GM10266 (cell line): ENCODE measurements at regions not wholly inside any gene's neighbourhood (a gene's known extent, or its start where the extent isn't known, plus 50 kb on each side); places are given as distances from the start of the nearest gene placed in this dataset.

Experiments used
- DNase-seq: peaks from one replicate; pipeline ENCODE4 v3.0.0; 2012; ENCODE audit errors: extremely low spot score
- TF ChIP-seq, protein P1 (sequence below): IDR thresholded peaks from 2 replicates; pipeline ENCODE4 v1.5.1; 2012; ENCODE audit warnings: mild to moderate bottlenecking, low read depth; ENCODE audit not compliant: control insufficient read depth, insufficient read depth; ENCODE audit errors: missing control alignments

DNA sequence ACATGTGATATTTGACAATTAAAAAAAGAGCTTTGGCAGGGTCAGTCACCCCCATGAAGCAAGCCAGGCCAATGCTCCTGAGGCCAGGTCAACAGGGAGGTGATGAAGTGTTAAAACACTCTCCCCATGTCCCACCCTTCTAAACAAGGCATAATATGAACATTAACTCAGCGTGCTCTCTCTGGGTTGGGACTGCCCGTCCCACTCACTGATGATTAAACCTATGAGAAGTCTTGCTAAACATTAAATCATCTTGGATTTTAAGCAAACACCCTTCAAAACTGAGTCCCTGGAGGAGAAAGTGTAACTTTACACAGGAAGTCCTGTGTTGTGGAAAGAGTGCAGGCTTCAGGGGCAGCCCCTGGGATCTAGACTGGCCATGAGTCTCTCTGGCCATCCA, 558.5 kb downstream of the CD83 start:
- DNase-seq = no peak
- TF ChIP-seq, protein P1, sequence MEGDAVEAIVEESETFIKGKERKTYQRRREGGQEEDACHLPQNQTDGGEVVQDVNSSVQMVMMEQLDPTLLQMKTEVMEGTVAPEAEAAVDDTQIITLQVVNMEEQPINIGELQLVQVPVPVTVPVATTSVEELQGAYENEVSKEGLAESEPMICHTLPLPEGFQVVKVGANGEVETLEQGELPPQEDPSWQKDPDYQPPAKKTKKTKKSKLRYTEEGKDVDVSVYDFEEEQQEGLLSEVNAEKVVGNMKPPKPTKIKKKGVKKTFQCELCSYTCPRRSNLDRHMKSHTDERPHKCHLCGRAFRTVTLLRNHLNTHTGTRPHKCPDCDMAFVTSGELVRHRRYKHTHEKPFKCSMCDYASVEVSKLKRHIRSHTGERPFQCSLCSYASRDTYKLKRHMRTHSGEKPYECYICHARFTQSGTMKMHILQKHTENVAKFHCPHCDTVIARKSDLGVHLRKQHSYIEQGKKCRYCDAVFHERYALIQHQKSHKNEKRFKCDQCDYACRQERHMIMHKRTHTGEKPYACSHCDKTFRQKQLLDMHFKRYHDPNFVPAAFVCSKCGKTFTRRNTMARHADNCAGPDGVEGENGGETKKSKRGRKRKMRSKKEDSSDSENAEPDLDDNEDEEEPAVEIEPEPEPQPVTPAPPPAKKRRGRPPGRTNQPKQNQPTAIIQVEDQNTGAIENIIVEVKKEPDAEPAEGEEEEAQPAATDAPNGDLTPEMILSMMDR = no peak

DNA sequence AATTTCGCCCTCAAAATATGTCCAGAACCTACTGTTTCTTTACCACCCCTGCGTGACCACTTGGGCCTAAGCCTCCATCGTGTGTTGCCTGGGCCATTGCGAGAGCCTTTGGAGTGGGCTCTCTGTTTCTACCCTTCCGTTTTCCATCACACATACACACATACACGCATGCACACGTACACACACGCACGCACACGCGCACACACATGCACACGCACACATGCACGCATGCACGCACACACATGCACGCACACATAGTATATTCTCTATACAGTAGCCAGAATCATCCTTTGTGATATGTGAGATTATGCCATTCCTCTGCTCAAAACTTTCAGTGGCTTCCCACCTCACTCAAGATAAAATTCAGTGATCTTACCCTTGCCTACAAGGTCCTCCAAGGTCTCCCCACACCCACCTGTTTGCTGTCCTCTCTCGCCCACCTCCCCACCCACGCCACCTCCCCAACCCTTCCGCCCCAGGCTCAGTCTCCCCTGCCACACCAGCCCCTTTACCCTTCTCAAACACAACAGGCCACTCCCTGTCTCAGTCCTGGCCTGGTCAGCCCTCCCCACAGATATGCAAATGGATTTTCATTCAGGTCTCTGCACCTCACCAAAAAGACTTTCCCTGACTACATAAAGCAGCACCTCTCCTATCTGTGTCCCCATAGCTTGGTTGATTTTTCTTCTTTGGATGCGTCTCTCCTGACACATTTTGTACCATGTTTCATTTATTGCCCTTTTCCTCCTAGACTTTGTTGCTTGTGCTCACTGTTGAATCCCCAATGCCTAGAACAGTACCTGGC, 559.6 kb downstream of the CD83 start:
- TF ChIP-seq, protein P1 = no peak
- no peak for DNase-seq

DNA sequence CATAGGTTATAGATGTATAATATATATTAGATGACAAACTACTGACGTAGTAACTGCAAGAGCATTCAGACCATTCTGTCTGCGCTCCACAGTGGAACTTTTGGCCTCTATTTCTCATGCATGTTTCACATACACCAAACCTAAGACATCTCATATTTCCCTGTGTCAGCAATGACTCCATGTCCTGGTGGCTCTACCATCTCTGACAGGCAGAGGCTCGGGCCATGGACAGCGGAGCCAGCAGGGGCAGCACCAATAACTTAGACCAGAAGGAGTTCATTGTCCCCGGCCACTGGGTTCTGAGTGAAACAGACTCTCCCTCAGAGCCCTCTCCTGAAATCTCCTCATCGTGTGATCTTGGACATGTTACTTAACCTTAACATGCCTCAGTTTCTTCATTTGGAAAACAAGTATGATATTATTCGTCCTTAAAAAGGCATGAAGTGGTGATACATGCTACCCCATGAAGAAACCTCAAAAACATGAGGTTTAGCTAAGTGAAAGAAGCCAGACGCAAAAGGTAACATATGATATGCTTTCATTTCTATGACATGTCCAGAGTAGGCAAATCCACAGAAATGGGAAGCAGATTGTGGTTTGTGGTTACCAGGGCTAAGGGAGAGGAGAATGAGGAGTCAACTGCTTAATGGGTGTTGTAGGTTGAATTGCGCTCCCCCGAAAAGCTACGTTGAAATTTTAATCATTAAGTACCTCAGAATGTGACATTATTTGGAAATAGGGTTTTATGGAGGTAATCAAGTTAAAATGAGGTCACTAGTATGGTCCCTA, 564.0 kb upstream of the JARID2 start:
- DNase-seq = no peak
- TF ChIP-seq, protein P1 = no peak

DNA sequence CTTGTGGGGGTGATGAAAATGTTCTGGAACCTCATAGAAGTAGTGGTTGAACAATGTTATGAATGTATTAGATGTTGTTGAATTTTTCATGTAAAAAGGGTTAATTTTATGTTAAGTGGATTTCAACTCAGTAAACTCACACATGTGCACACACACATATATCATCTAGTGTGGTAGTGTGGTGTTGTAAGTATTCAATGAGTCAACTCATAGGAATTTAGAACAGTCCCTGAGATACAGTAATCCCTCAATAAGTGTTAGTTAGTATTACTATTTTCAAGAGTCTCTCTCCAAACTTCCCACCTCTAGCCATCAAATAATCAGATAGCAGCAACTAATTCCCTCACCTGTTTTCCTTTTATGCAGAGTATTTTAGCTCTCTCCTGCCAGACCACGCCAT, 563.1 kb upstream of the JARID2 start:
- DNase-seq = no peak
- TF ChIP-seq, protein P1 = no peak

DNA sequence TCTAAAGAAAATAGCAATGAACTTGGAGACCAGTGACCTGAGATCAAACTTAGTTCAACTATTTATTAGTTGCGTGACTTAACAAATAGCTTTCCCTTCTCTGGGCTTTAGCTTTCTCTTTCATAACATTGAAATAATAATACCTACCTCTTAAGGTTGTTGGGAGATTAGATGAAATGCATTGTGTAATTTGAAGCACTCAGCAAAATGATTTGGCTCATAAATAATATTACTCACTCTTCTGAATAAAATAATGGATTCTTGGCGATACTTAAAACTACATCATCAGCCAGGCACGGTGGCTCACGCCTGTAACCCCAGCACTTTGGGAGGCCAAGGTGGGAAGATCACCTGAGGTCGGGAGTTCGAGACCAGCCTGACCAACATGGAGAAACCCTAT, 556.2 kb upstream of the JARID2 start:
- TF ChIP-seq, protein P1 = no peak
- no peak for DNase-seq

DNA sequence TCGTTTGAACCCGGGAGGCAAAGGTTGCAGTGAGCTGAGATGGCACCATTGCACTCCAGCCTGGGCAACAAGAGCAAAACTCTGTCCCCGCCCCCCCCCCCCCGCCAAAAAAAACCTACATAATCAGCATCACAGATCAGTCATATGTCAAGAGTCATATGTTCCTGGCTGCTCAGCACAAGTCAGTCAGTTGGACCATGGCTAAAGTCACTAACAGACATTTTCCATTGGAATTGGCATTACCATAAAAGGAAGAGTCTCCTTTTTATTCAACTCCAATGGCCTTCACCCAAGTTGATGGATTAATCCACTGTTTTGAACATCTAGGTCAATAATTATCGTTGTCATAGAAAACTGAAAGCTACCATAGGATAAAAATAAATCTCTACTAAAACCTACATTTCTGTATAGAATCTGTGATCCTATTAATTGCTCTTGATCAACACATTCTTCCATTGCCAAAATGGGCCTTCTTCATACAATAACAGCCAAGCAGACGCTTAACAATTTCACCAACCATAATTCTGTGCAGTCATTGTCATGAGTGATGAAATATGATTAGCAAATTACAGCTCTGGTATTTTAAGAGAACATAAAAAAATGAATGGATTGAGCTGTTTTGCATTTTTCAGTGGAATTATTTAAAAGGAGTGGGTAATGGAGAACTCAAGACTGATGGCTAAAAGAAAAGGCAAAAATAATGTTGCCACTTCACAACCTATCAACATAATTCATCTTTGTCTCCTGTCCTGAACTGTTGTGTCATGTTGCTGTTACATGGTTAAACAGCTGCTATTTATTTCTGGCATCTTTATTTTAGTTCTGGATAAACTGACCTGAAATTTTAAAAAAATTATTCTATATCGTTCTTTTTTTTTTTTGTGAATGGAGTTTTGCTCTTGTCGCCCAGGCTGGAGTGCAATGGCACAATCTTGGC, 555.5 kb upstream of the JARID2 start:
- TF ChIP-seq, protein P1 = no peak
- no peak for DNase-seq
